ENCODE measurements at regions not wholly inside any gene's neighbourhood (a gene's known extent, or its start where the extent isn't known, plus 50 kb on each side); places are given as distances from the start of the nearest gene placed in this dataset.
"Not testable (repeated sequence)": the region's sequence is repeated elsewhere in the genome, so short reads cannot be mapped to it uniquely, and the experiment has no call there.

DNA sequence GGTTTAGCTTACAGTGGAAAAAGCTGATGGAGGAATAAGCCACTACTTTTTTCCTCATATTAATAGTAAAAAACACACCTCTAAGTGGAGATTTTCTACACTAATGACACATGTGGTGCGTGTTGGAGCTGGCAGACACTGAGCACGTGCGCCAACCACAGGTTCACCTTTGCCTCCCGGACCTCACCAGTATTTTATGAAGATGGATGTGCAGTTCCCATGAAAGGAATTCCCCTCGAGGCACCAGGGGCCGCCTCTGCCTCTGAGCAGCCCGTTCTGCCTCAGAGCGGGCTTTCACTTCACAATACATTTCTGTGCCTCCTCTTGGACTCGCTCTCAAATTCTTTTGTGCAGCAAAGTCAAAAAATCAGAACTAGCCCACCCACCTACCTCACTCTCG lies 477.5 kb upstream of the ADARB2 start:
- DNase-seq = no peak

DNA sequence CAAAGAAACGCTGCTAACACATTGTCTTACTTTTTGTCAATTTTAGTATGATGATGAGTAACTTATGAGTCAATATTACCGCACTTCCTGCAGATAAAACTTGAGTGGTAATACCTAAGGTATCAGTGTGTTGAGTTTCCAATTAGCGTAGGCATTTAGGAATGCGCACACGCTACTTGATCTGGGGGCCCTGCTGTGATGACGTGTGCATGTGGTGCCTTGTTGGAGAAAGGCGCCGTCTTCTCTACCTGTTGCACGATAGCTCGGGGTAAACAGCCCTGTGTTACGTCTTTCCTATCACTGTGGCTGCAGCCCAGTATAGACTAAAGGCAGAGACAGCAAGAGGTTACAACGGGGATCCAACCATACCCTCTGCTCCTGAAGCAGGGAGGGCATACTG lies 476.8 kb upstream of the ADARB2 start:
- DNase-seq = no peak

- DNase-seq = peak; percentile 52
Observed at GRCh38 chr10:2212244-2212834, 475.0 kb upstream of the ADARB2 start.

DNA sequence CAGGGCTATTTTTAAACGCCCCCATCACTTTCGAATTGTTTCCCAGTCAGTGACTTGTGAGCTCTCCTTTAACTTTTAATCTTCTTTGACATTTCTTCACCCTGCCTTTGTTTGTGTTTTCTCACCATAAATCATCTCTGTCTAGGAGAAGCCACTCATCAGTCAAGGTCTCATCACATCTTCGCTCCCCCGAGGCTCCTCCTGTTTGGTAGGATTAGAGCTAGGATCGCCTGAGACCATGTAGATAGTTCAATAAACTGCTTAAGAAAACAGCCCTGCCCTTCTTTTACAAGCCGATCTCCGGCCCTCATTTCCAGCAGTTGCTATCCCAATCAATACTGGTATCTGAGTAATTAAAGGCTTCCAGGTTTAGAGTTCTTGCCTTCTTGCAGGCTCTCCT lies 472.8 kb upstream of the ADARB2 start:
- peak; percentile 50 for DNase-seq

GRCh38 chr10:2208106-2208505 lies 470.8 kb upstream of the ADARB2 start:
- DNase-seq = no peak

GRCh38 chr10:2207246-2207922 lies 470.1 kb upstream of the ADARB2 start:
- no peak for DNase-seq

DNA sequence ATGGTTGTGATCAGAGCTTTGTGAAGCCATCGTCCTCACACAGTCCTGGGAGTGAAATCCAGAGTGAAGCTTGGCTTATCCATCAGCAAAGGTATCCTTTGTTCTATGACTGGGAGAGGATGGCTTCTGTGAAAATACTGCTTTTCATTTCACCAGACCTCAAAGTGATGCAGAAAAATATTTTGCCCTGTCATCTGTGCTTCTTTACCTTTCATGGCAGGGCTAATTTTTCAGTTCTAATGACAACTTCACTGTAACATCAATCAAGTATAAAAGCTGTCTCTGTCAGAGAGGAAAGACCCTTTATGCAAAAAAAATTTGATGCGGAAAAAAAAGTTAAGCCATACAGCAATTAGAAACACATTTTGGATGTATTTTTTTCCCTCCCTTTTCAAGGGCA lies 468.1 kb upstream of the ADARB2 start:
- DNase-seq = no peak

- peak; percentile 59 for DNase-seq
Observed at GRCh38 chr10:2202401-2202800, 465.1 kb upstream of the ADARB2 start.

DNA sequence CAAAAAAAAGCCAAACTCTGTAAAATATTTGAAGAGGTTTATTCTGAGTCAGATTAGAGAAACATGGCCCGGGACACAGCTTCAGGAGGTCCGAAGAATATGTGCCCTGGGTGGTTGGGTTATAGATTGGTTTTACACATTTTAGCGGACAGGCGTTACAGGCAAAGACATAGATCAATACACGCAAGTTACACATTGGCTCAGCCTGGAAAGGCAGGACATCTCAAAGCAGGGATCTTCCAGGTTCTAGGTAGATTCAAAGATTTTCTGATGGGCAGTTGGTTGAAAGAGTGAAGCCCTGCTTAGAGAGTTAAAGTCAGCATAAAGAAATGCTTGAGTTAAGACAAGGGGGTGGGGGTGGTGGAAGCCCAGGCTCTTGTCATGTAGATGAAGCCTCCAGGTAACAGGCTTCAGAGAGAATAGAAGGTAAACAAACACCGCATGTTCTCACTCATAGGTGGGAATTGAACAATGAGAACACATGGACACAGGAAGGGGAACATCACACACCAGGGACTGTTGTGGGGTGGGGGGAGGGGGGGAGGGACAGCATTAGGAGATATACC lies 464.3 kb upstream of the ADARB2 start:
- DNase-seq = no peak

DNA sequence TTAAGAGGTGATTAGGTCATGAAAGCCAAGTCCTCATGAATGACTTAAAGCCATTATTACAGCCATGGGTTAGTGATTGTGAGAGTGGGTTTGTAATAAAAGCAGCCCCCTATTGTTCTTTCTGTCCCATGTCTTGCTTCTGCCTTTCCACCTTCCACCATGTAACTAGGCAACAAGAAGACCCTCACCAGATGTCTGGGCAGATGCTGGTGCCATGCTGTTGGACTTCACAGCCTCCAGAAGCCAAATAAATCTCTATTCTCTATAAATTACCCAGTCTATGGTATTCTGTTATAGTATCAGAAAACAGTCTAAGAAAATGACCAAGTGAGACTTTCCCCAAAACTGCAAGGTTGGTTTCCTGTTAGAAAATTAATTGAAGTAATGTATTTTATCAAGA lies 460.3 kb upstream of the ADARB2 start:
- no peak for DNase-seq

DNA sequence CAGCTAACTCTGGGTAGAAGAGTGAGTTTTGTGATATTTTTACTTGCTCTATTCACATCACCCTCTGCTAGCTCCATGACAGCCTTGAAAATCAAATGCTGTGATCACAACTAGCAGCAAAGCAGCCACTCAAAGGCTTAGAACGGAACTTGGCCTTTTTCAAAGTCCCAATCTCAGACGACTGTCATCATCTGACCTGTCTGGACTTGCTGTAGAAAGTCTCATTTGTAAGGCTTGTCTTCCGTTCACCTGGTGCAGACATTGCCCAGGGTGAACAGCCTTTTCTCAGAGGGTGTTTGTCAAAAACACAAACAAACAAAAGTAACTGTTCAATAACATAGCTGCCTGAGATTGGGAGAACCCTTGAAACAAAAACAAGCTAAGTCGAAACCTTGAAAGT lies 458.9 kb upstream of the ADARB2 start:
- DNase-seq = no peak

- DNase-seq = not testable (repeated sequence)
Observed at GRCh38 chr10:2189356-2189755, 452.0 kb upstream of the ADARB2 start.

- DNase-seq = no peak
Observed at GRCh38 chr10:2188371-2188770, 451.0 kb upstream of the ADARB2 start.

DNA sequence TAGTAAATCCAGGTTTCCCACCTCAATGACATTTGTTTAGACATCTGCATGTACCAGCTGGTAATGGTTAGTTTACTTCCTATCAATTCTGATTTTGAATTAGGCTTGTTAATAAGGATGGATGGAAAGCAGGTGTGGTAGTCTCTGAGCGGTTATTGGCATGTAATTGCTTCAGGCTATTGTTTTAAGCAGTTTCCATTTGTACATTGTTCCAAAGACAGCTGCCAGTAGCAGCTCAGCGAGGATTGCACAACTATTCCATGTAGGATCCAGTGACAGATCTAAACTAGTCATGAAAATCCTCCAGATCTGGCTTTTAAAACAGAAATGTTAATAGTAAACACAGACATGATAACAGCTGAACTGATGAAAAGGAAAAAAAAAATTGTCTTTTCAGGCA lies 436.0 kb upstream of the ADARB2 start:
- no peak for DNase-seq

- DNase-seq = no peak
Observed at GRCh38 chr10:2165771-2166460, 428.6 kb upstream of the ADARB2 start.

- no peak for DNase-seq
Observed at GRCh38 chr10:2150288-2150687, 413.0 kb upstream of the ADARB2 start.

DNA sequence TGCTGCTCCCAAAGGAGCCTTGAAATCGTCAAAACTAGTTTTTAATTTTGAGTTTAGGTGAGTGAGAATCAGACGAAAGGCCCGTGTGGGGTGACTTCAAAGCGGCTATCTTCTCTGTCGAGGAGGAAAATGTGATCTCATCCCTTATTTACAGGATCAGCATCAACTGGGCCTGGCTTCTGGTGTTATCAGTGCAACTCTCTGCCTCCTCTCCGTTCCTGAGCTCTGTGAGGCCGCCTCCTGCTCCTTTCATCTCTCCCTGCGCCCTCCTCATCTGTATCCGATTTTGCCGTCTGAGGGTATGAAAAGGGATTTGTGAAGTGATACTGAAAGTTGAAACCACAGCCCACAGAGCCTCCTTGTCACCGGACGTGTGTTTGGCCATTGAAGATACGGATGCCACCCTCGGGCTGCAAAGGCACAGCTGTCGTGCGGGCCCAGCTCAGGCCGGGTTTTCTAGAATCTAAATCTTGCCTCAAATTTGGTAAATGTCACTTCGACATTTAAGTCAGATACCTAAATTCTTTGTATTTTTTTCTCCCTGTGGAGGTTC lies 408.7 kb upstream of the ADARB2 start:
- peak; percentile 26 for DNase-seq

DNA sequence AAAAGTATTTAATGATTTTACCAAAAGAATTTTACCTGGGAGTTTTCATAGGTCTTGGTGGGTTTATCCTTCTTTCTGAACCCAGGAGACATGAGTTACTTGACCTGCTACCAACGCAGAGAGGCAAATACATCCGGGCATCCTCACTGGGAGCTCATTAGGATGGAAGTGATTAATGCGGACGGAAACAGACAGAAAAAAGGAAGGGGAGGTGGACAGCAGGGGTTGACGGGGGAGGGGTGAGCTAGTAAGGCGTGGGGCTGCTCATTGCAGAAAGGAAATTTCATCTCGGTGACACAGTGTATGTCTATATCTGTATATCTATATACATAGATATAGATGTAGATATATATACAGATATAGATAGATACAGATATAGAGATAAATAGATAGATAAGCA lies 408.2 kb upstream of the ADARB2 start:
- peak; percentile 27 for DNase-seq

GRCh38 chr10:2144584-2144983 lies 407.3 kb upstream of the ADARB2 start:
- DNase-seq = no peak

GRCh38 chr10:2143213-2143835 lies 406.0 kb upstream of the ADARB2 start:
- no peak for DNase-seq

- no peak for DNase-seq
Observed at GRCh38 chr10:2139746-2140145, 402.4 kb upstream of the ADARB2 start.

- DNase-seq = no peak
Observed at GRCh38 chr10:2137549-2138174, 400.3 kb upstream of the ADARB2 start.

Data from retina (tissue), 1 donor.